Frontal cortex (tissue), 3 donors: ENCODE measurements at regions not wholly inside any gene's neighbourhood (a gene's known extent, or its start where the extent isn't known, plus 50 kb on each side); places are given as distances from the start of the nearest gene placed in this dataset.
"Not testable (repeated sequence)": the region's sequence is repeated elsewhere in the genome, so short reads cannot be mapped to it uniquely, and the experiment has no call there.

Experiments used
- DNase-seq, 2 donors: peaks; one replicate each; pipeline ENCODE4 v3.0.0; 2012; ENCODE audit warnings: low spot score in 2 of 2
- FAIRE-seq: peaks from 2 replicates; lab custom pipeline; 2012; peaks lifted over from hg19 to GRCh38; lab: Jason Lieb, UNC
- donor health status: control.
- donor health status: control.
- donor health status: control.

GRCh38 chr1:188037572-188037971, 1208.8 kb downstream of the PLA2G4A start:
- not testable (repeated sequence) for DNase-seq, FAIRE-seq

- FAIRE-seq: no peak
These were observed 1214.9 kb downstream of the PLA2G4A start for GRCh38 chr1:188043536-188044245.

GRCh38 chr1:188050250-188050649, 1221.5 kb downstream of the PLA2G4A start:
- FAIRE-seq: peak; percentile 8
- no peak for DNase-seq

More at GRCh38 chr1:188043536-188044245, 1214.9 kb downstream of the PLA2G4A start:
- DNase-seq: no peak

GRCh38 chr1:188056011-188056410, 1227.3 kb downstream of the PLA2G4A start:
- FAIRE-seq: no peak
- DNase-seq: no peak

- FAIRE-seq: no peak
- DNase-seq: no peak
These were observed 1230.1 kb downstream of the PLA2G4A start for GRCh38 chr1:188058801-188059200.

- no peak for DNase-seq
- no peak for FAIRE-seq
These were observed 1233.1 kb downstream of the PLA2G4A start for GRCh38 chr1:188061881-188062280.

GRCh38 chr1:188062456-188062855, 1233.7 kb downstream of the PLA2G4A start:
- no peak for DNase-seq
- no peak for FAIRE-seq

GRCh38 chr1:188065917-188066316, 1237.2 kb downstream of the PLA2G4A start:
- FAIRE-seq: no peak
- no peak for DNase-seq

- DNase-seq (no peak), FAIRE-seq (no peak)
These were observed 1242.1 kb downstream of the PLA2G4A start for GRCh38 chr1:188070848-188071247.

- DNase-seq (no peak), FAIRE-seq (no peak)
These were observed 1260.3 kb downstream of the PLA2G4A start for GRCh38 chr1:188089015-188089414.

- DNase-seq: no peak
These were observed 1260.7 kb downstream of the PLA2G4A start for GRCh38 chr1:188089461-188089860.

GRCh38 chr1:188096521-188096920, 1267.8 kb downstream of the PLA2G4A start:
- DNase-seq (no peak), FAIRE-seq (no peak)

More at GRCh38 chr1:188089461-188089860, 1260.7 kb downstream of the PLA2G4A start:
- no peak for FAIRE-seq

GRCh38 chr1:188117436-188117835, 1288.7 kb downstream of the PLA2G4A start:
- FAIRE-seq: no peak
- DNase-seq: no peak

GRCh38 chr1:188122646-188123045, 1293.9 kb downstream of the PLA2G4A start:
- FAIRE-seq (no peak), DNase-seq (no peak)

- DNase-seq: no peak
- FAIRE-seq: no peak
These were observed 1298.8 kb downstream of the PLA2G4A start for GRCh38 chr1:188127507-188127906.

GRCh38 chr1:188128761-188129160, 1300.0 kb downstream of the PLA2G4A start:
- no peak for DNase-seq
- FAIRE-seq: no peak

GRCh38 chr1:188129856-188130838, 1301.4 kb downstream of the PLA2G4A start:
- DNase-seq (no peak), FAIRE-seq (no peak)

GRCh38 chr1:188137221-188137620, 1308.5 kb downstream of the PLA2G4A start:
- peak; percentile 54 for FAIRE-seq
- DNase-seq: no peak

- DNase-seq (no peak), FAIRE-seq (no peak)
These were observed 1312.2 kb downstream of the PLA2G4A start for GRCh38 chr1:188140958-188141357.

- no peak for FAIRE-seq
These were observed 1325.4 kb downstream of the PLA2G4A start for GRCh38 chr1:188154196-188154595.

GRCh38 chr1:188154761-188155160, 1326.0 kb downstream of the PLA2G4A start:
- DNase-seq (no peak), FAIRE-seq (no peak)

More at GRCh38 chr1:188154196-188154595, 1325.4 kb downstream of the PLA2G4A start:
- no peak for DNase-seq
